GM12892 (cell line): ENCODE measurements at regions not wholly inside any gene's neighbourhood (a gene's known extent, or its start where the extent isn't known, plus 50 kb on each side); places are given as distances from the start of the nearest gene placed in this dataset.

Experiments
- POLR2A ChIP-seq: IDR thresholded peaks from 2 replicates; pipeline ENCODE4 v1.6.1; 2011; ENCODE audit warnings: low read depth, low read length, control low read depth
- TAF1 ChIP-seq: IDR thresholded peaks from 2 replicates; pipeline ENCODE4 v1.6.1; 2011; ENCODE audit warnings: low read depth, mild to moderate bottlenecking, control low read depth, low read length, borderline replicate concordance

GRCh38 chr5:92748072-92748676 is 832.8 kb downstream of the NR2F1-AS1 start:
- TF ChIP-seq POLR2A (no peak), TAF1 (no peak)
